ENCODE measurements at regions not wholly inside any gene's neighbourhood (a gene's known extent, or its start where the extent isn't known, plus 50 kb on each side); places are given as distances from the start of the nearest gene placed in this dataset.

DNA sequence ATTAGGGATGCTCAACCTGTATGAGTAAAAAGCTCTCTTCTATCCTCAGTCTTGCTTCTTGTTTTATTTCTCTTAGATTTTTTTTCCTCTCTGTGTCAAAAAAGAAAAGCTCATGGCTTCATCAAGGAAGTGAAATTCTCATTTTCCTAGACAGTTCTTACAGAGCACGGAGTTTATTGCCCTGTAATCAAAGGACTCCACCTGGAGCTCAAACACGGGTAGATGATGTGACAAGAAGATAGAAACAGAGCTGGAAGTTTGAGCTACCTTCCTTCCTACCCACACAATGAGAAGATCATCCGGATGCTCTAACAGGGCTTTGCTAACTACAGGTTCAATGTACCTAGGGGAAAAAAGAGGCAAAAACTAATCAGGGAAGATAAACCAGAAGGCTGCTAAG, 564.8 kb downstream of the MED13L start:
- TF ChIP-seq EZH2phosphoT487 (IDR thresholded peaks at IDR 0.05; ENCODE audit: insufficient read depth, low read depth): no peak
- no peak for TF ChIP-seq EZH2 (IDR thresholded peaks at IDR 0.05; ENCODE audit: insufficient read depth, poor library complexity, severe bottlenecking)

All from GM23248 (cell line).